ENCODE measurements at regions not wholly inside any gene's neighbourhood (a gene's known extent, or its start where the extent isn't known, plus 50 kb on each side); places are given as distances from the start of the nearest gene placed in this dataset.
"Not testable (repeated sequence)": the region's sequence is repeated elsewhere in the genome, so short reads cannot be mapped to it uniquely, and the experiment has no call there.

GRCh38 chr2:21811541-21811940, 687.8 kb downstream of the TDRD15 start:
- DNase-seq = no peak

DNA sequence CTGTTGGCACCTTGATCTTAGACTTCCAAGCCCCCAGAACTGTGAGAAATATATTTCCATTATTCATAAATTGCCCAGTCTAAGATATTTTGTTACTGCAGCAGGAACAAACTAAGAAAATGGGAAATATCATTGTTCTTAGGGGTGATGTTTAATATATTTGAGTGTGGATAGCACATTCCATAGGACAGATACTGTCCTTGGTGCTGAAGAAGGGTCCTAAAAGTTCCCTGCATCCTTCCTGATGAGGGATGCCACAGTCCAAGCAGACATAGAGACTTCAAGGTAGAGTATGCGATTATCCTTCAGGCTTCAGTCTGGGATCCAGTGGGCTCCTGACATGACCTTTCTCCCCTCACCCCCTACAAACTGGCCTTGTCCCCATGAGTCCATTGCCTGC, 689.0 kb downstream of the TDRD15 start:
- DNase-seq = no peak

GRCh38 chr2:21814588-21815149, 690.9 kb downstream of the TDRD15 start:
- no peak for DNase-seq

- no peak for DNase-seq
Observed at GRCh38 chr2:21818212-21818795, 694.5 kb downstream of the TDRD15 start.

DNA sequence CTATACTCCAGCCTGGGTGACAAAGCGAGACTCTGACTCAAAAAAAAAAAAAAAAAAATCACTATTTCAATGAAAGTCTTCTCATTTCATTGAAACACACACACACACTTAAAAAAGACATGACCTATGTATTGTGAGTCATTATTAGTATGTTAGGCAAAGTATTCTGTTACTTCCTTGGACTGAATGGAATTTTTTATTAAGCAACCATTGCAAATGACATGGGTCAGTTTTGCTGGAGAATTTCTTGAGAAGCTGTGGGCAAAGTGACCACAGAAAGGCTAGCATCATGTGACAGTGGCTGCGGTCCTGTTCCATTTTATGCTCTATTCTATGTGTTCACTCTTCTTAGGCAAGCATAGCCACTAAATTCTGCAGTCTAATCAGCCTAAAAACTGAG, 695.7 kb downstream of the TDRD15 start:
- peak; percentile 36 for DNase-seq

- no peak for DNase-seq
Observed at GRCh38 chr2:21820271-21820670, 696.5 kb downstream of the TDRD15 start.

DNA sequence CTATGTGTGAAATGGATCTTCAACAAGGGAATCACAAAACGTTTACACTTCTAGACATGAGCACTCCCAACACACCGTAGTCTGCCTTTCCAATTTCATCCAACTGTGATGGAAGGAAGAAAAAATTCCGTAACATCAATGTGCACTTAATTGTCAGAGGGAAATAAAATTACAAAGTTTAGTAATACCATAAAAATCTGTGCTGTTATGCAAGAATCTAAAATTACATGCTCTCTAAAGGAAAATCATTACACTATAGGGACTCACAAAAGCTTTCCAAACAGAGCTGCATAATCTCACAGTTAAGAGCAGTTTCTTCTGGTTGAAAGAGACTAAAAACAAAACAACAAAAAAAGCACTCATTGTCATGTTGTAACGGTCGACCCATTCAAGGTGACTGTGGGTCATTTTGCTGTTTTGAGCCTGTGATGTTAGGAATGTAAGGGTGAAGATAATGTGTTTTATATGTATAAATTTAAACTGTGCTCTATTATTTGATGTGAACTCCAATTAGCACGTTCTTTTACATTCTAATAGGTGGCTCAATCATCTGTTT, 698.0 kb downstream of the TDRD15 start:
- peak; percentile 2 for DNase-seq

DNA sequence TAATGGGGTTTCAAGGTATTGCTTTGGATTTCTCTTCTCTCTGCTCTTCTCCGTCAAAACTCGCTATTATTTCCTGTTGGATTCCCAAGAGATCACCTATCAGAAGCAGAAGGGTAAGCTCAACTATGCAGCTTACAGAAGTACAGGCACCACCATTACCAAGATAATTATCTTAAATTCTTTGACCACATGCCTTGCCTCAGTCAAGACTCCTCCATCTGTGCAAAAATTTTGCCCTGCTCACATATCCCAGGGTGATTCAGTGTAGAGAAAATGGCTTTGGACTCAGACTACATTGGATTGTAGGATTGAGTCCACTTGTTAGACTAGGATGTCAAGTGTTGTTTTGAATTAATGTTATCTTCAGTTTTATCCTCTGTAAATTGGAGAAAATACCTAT, 698.7 kb downstream of the TDRD15 start:
- no peak for DNase-seq

DNA sequence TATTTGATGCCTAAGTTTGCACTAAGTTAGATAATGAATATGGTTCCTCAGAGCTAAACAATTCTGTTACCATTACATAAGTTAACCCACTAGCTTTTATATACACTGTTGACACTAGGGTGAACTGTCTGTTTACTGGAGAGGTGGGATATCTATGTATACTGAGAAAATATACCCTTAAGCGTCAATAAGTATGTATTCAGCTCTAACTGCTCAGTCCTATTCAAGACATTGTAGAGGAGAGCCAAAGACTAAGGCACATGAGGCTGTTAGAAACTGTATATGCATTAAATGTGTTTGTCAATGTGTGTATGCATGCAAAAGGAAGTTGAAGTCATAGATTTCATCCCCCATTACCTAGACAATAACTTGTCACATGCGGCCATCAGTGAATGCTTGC, 710.0 kb downstream of the TDRD15 start:
- DNase-seq = no peak

GRCh38 chr2:21836261-21836660, 712.5 kb downstream of the TDRD15 start:
- peak; percentile 22 for DNase-seq

- no peak for DNase-seq
Observed at GRCh38 chr2:21836719-21837118, 713.0 kb downstream of the TDRD15 start.

- peak; percentile 88 for DNase-seq
Observed at GRCh38 chr2:21837168-21837960, 713.6 kb downstream of the TDRD15 start.

DNA sequence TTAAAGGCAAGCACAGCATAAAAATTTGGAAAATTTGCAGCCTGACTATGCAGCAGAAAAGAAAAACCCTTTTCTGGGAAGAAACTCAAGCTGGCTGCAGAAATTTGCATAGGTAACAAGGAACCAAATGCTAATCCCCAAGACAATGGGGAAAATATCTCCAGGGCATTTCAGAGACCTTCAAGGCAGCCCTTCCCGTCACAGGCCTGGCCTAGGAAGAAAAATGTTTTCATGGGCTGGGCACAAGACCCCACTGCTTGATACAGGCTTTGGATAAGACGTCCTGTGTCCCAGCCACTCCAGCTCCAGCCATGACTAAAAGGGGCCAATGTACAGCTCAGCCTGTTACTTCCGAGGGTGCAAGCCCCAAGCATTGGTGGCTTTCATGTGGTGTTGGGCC, 717.6 kb downstream of the TDRD15 start:
- DNase-seq = no peak

DNA sequence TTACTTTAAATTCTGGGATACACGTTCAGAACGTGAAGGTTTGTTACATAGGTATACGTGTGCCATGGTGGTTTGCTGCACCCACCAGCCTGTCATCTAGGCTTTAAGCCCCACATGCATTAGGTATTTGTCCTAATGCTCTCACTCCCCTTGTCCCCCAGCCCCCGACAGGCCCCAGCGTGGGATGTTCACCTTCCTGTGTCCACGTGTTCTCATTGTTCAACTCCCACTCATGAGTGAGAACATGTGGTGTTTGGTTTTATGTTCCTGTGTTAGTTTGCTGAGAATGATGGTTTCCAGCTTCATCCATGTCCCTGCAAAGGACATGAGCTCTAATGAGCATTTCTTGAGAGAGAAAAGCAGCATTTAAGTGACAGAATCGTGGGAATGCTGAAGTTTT, 726.6 kb downstream of the TDRD15 start:
- DNase-seq = not testable (repeated sequence)

DNA sequence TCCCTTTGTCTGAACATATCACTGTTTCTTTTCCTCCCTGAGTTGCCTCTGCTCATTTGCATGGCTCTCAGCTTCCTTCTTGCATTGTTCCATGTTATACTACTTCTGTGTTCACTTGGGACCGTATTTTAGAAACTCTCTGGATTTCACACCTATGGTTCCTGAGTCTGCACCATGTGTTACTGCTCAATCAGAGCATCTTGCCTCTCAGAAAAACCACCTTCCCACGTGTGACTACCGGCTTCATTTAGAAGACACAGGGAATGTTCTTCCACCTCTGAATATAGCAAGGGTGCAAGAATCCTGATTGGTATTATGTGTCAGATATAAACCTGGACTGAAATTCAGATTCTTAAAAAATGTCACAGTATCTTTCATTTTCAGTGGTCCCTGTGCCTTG, 731.2 kb downstream of the TDRD15 start:
- DNase-seq = no peak

GRCh38 chr2:21856708-21857107, 732.9 kb downstream of the TDRD15 start:
- no peak for DNase-seq

DNA sequence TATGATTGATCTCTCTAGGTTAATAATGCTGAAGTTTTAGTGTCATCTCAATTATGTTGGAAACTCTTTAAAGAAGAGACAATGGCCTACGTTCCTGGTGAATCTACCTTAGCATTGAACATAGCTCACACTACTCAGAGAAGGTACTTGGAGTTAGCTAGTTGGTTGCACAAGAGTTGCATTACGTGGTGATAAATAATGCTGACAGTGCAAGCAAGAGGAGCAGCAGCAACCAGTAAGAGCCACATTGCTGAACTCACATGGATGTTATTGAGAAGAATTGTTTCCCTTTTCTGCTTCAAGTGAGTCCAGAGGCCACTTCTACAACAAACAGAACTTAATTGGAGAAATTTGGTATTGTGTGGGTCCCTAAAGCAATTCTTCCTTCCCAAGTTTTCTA, 737.1 kb downstream of the TDRD15 start:
- DNase-seq = no peak

DNA sequence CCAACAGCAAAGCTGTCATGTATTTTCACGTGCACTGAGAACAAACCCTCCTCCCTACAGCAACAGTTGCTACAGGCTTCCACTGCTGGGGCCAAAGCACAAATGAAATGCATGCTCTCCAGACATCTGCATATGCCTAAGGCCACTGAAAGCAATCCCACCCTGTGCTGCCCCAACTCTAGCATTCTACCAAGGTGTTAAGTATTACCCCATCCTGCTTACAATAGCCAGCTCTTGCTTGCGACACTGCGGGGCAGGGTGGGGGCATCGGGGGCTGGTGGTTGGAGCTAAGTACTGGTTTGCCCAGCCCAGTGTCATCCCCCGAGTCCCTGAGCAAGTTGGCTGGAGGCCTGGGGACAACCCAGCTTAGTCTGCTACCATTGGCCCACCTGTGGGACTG, 742.5 kb downstream of the TDRD15 start:
- DNase-seq = no peak

- DNase-seq = no peak
Observed at GRCh38 chr2:21887881-21888280, 764.1 kb downstream of the TDRD15 start.

DNA sequence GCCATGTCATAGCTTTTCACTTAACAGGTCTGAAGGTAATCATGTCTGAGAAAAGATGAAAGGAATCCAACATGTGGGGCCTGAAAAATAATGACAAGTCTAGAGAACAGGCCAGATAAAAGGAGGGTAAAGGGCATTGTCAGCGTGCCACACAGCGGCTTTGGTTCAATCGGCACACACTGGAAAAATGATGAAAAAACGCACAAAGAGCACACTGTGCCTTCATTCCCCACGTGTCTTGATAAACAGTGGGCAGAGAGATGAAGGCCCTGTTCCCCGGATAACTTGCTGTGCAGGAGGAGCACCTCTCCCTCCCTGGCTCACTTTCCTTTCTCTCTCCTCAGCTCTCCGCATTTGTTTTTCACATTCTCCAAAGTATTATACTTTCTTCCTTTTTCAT, 766.3 kb downstream of the TDRD15 start:
- no peak for DNase-seq

DNA sequence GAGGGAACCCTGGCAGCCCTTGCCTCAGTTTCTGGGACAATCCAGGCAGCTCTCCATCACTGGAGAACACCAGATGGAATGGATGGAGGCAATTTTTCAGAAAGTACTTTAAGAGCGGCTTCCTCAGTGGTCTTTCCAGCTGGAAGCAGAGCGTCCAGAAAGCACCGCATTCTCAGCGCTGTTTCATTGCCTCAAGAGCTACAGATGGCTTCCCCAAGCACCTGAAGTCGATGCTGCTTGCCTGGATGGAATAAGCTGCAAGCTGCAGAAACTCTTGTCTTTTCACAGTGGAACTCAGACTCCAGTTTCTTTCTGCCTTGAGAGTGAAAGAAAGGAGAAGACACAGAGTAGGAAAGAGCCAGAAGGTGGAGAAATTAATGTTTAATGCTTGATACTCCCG, 766.9 kb downstream of the TDRD15 start:
- DNase-seq = no peak

DNA sequence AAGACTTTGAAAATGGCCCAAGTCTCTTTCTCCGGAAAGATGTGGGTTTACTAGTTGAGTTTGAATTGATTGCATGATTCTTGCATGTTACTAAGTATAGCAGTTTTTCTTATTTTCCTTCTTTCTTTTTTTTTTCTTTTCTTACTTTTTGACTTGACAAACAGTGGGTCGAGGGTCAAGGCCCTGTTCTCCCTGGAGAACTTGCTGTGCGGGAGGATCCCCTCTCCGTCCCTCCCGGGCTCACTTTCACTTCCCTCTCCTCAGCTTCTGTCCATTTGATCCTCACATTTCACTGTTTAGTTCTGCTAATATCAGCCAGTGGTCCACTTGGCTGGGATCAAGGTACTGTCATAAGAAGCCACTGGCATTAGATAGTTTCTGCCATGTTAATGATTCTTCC, 767.4 kb downstream of the TDRD15 start:
- no peak for DNase-seq

DNA sequence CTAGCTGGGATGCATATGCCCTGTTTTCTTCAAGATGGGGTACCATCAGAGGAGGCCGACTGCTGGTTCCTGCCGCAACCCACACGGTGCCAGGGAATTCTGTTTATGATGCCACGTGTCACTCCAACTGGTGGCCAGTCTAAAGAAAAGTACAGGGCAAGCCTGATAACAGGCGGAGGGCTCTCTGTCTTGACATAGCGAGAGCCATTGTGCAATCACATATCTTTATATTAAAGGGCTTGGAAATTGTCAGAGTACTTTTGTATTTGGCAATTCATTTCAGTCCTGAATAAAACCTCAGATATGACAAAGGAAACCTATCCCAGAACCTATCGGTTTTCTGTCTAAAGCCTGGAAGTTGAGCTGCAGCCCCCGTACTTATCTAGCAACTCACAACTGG, 768.4 kb downstream of the TDRD15 start:
- DNase-seq = no peak

DNA sequence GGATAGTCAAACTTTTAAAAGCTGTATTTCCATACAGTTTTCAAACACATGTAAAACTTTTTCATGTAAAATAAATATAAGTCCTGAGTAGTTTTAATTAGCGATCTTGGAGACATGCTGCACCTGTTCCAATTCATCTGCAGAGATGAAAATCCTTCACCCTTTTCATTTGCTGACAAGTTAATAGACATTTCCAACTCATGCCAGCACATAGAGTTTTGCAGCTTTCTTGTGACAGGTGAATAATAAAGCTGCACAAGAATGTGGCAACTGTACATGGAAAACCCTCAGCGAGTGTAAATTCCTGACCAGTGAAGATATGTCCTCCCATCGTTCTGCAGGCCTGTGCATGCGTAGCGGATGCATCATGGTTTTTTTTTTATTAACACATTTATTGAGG, 771.4 kb downstream of the TDRD15 start:
- DNase-seq = no peak
